Neural cell (in vitro differentiated cells): ENCODE measurements at regions not wholly inside any gene's neighbourhood (a gene's known extent, or its start where the extent isn't known, plus 50 kb on each side); places are given as distances from the start of the nearest gene placed in this dataset.

Experiments
- H2AFZ ChIP-seq: fragments of 200-600, 300-800 bp; sonication (generic), shearing (Covaris generic); 2 replicates; pipeline ENCODE4 v1.6.0; 2014; ENCODE audit warnings: low read depth, mild to moderate bottlenecking, antibody characterized with exemption, low read length, moderate library complexity
- H3F3A ChIP-seq: fragments of 200-600 bp; shearing (Covaris generic); 2 replicates; pipeline ENCODE4 v1.6.1; 2016; ENCODE audit warnings: mild to moderate bottlenecking, moderate library complexity, mixed read lengths, antibody characterized with exemption, low read length; ENCODE audit not compliant: insufficient read depth, poor library complexity, severe bottlenecking
- H3K27ac ChIP-seq: fragments of 200-600, 300-800 bp; sonication (generic), shearing (Covaris generic); 2 replicates; pipeline ENCODE4 v1.5.1; 2014; ENCODE audit warnings: mild to moderate bottlenecking, low read length, moderate library complexity
- H3K27me3 ChIP-seq: fragments of 300-800, 200-600 bp; sonication (generic), shearing (Covaris generic); 2 replicates; pipeline ENCODE4 v1.6.0; 2014; ENCODE audit warnings: mild to moderate bottlenecking, low read depth, low read length, moderate library complexity; ENCODE audit not compliant: insufficient read depth
- H3K36me3 ChIP-seq: fragments of 300-800, 200-600 bp; sonication (generic), shearing (Covaris generic); 2 replicates; pipeline ENCODE4 v1.5.1; 2014; ENCODE audit warnings: mild to moderate bottlenecking, antibody characterized with exemption, low read length, moderate library complexity; ENCODE audit not compliant: insufficient read depth
- H3K4me2 ChIP-seq: fragments of 300-800, 200-600 bp; sonication (generic), shearing (Covaris generic); 2 replicates; pipeline ENCODE4 v1.6.0; 2014; ENCODE audit warnings: mild to moderate bottlenecking, low read length
- H3K4me3 ChIP-seq: fragments of 300-800, 200-600 bp; sonication (generic), shearing (Covaris generic); 2 replicates; pipeline ENCODE4 v1.5.1; 2014; ENCODE audit warnings: mild to moderate bottlenecking, low read length, moderate library complexity
- H3K79me2 ChIP-seq: fragments of 200-600 bp; shearing (Covaris generic); replicated peaks from 2 replicates; pipeline ENCODE4 v1.6.0; 2014; ENCODE audit warnings: mild to moderate bottlenecking, low read length, moderate library complexity; ENCODE audit not compliant: insufficient read depth
- H3K9ac ChIP-seq: fragments of 300-800, 200-600 bp; sonication (generic), shearing (Covaris generic); 2 replicates; pipeline ENCODE4 v1.6.1; 2016; ENCODE audit warnings: mild to moderate bottlenecking, low read length, mixed read lengths
- H3K9me2 ChIP-seq: fragments of 200-600 bp; shearing (Covaris generic); 2 replicates; pipeline ENCODE4 v1.6.1; 2016; ENCODE audit warnings: mild to moderate bottlenecking, low read length, mixed read lengths; ENCODE audit not compliant: insufficient read depth
- H3K9me3 ChIP-seq: fragments of 200-600, 300-800 bp; sonication (generic), shearing (Covaris generic); 2 replicates; pipeline ENCODE4 v1.6.1; 2016; ENCODE audit warnings: mild to moderate bottlenecking, mixed run types, low read length, moderate library complexity, mixed read lengths
- H4K20me1 ChIP-seq: fragments of 200-600 bp; shearing (Covaris generic); 2 replicates; pipeline ENCODE4 v1.6.1; 2016; ENCODE audit warnings: mild to moderate bottlenecking, mixed run types; ENCODE audit not compliant: insufficient read depth
- EP300 ChIP-seq: fragments of 450-650 bp; conservative IDR thresholded peaks from 2 replicates; pipeline ENCODE4 v1.6.1; 2014; ENCODE audit warnings: antibody characterized with exemption, mild to moderate bottlenecking, moderate library complexity; ENCODE audit not compliant: poor library complexity, severe bottlenecking
- EZH2 ChIP-seq: fragments of 200-600, 300-800 bp; shearing (Covaris generic), sonication (generic); IDR thresholded peaks from 2 replicates; pipeline ENCODE4 v1.6.1; 2014; ENCODE audit warnings: antibody characterized with exemption, low read length, borderline replicate concordance, mild to moderate bottlenecking; ENCODE audit not compliant: insufficient read depth, poor library complexity, severe bottlenecking
- MXI1 ChIP-seq: fragments of 450-650 bp; conservative IDR thresholded peaks from 2 replicates; pipeline ENCODE4 v1.6.1; 2014; ENCODE audit warnings: antibody characterized with exemption, mild to moderate bottlenecking; ENCODE audit not compliant: poor library complexity, severe bottlenecking
- POLR2AphosphoS5 ChIP-seq: IDR thresholded peaks from 2 replicates; pipeline ENCODE4 v1.6.1; 2012
- RAD21 ChIP-seq: fragments of 450-650 bp; conservative IDR thresholded peaks from 2 replicates; pipeline ENCODE4 v1.6.1; 2014; ENCODE audit warnings: antibody characterized with exemption, mild to moderate bottlenecking, moderate library complexity
- SMC3 ChIP-seq: fragments of 450-650 bp; conservative IDR thresholded peaks from 2 replicates; pipeline ENCODE4 v1.6.1; 2014; ENCODE audit warnings: antibody characterized with exemption, mild to moderate bottlenecking, moderate library complexity; ENCODE audit not compliant: poor library complexity
- TAF1 ChIP-seq: IDR thresholded peaks from 2 replicates; pipeline ENCODE4 v1.6.1; 2012; ENCODE audit warnings: low read depth
- TF ChIP-seq, protein P1 (sequence below): fragments of 450-650 bp; IDR thresholded peaks from 2 replicates; pipeline ENCODE4 v1.5.1; 2014; ENCODE audit warnings: antibody characterized with exemption, mild to moderate bottlenecking, moderate library complexity; ENCODE audit not compliant: poor library complexity, severe bottlenecking
- TF ChIP-seq, protein P2 (sequence below): IDR thresholded peaks from 2 replicates; pipeline ENCODE4 v1.6.1; 2012; ENCODE audit warnings: borderline replicate concordance

DNA sequence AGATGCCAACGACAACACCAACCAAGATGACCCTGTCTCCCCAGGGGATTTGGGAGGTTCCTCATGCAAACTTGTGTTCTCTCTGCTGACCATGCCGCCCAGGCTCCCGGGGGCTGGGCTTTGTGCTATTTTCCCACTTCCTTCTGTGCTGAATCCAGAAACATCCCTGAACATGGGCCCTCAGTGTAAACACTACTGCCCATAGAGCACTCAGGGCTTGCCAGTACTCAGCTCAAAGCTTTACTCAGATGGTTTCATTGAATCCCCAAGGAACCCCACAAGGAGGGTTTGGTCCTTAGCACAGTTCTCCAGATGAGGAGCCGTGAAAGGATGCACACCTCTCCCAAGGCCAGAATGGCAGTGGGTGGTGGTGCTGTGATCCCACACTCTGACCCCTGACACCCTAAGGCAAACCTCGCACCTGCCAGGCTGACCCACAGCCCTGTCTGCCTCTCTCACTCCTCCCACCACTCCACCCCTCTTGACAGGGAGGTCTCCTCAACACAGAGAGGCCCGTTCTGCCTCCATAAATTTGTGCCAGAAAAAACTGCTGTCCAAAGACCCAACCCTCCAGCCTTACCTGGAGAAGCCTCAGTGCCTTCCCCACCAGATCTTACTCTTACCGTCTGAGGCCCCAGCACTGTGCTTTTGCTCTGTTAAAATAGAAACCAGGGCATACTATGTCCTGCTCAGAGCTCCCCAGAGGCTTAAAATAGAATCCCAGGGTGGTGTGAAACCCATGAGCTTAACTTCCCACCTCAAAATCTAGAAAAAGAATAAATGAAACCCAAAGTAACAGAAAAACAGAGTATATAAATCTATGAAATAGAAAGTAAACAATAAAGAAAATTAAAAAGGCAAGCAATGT lies 283.0 kb upstream of the CDH4 start:
- Histone ChIP-seq H4K20me1 (no peaks in the 10 kb centered on the region), H3K9me2 (no peaks in the 10 kb centered on the region), H2AFZ (no peak overlapping the region), H3K27ac (no peak overlapping the region), H3K4me3 (no peak overlapping the region), H3K36me3 (no peaks in the 10 kb centered on the region), H3K27me3 (no peaks in the 10 kb centered on the region), H3K4me2 (no peak overlapping the region), H3K9ac (no peak overlapping the region), H3K9me3 (no peaks in the 10 kb centered on the region), H3F3A (no peaks in the 10 kb centered on the region), H3K79me2 (no peaks in the 10 kb centered on the region)
- TF ChIP-seq EP300 (no peak), POLR2AphosphoS5 (no peak), MXI1 (no peak), SMC3 (no peak)
- TF ChIP-seq, protein P1, sequence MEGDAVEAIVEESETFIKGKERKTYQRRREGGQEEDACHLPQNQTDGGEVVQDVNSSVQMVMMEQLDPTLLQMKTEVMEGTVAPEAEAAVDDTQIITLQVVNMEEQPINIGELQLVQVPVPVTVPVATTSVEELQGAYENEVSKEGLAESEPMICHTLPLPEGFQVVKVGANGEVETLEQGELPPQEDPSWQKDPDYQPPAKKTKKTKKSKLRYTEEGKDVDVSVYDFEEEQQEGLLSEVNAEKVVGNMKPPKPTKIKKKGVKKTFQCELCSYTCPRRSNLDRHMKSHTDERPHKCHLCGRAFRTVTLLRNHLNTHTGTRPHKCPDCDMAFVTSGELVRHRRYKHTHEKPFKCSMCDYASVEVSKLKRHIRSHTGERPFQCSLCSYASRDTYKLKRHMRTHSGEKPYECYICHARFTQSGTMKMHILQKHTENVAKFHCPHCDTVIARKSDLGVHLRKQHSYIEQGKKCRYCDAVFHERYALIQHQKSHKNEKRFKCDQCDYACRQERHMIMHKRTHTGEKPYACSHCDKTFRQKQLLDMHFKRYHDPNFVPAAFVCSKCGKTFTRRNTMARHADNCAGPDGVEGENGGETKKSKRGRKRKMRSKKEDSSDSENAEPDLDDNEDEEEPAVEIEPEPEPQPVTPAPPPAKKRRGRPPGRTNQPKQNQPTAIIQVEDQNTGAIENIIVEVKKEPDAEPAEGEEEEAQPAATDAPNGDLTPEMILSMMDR, result no peak
- TF ChIP-seq, protein P2, sequence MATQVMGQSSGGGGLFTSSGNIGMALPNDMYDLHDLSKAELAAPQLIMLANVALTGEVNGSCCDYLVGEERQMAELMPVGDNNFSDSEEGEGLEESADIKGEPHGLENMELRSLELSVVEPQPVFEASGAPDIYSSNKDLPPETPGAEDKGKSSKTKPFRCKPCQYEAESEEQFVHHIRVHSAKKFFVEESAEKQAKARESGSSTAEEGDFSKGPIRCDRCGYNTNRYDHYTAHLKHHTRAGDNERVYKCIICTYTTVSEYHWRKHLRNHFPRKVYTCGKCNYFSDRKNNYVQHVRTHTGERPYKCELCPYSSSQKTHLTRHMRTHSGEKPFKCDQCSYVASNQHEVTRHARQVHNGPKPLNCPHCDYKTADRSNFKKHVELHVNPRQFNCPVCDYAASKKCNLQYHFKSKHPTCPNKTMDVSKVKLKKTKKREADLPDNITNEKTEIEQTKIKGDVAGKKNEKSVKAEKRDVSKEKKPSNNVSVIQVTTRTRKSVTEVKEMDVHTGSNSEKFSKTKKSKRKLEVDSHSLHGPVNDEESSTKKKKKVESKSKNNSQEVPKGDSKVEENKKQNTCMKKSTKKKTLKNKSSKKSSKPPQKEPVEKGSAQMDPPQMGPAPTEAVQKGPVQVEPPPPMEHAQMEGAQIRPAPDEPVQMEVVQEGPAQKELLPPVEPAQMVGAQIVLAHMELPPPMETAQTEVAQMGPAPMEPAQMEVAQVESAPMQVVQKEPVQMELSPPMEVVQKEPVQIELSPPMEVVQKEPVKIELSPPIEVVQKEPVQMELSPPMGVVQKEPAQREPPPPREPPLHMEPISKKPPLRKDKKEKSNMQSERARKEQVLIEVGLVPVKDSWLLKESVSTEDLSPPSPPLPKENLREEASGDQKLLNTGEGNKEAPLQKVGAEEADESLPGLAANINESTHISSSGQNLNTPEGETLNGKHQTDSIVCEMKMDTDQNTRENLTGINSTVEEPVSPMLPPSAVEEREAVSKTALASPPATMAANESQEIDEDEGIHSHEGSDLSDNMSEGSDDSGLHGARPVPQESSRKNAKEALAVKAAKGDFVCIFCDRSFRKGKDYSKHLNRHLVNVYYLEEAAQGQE, result no peak

DNA sequence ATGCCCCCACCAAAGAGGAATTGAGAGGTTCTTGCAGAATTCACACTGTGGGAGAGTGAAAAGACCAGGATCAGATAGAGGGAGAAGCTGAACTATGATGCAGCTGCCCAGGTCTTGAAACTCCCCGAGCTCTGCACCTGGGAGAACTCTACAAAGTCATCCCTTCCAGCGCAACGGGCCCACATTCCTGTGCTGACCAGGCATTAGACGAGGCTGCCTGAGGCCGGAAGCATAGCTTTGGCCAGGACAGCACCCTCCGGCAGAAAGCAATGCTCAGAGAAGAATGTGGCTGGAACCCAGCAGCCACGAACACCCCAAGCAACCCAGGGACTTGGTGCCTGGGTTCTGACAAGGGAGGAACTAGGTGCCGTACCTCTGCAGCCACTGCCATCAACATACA lies 281.5 kb upstream of the CDH4 start:
- no peaks in the 10 kb centered on the region for H3F3A ChIP-seq
- TF ChIP-seq RAD21 (no peak), EP300 (no peak), POLR2AphosphoS5 (no peak), MXI1 (no peak), TAF1 (no peak), EZH2 (no peak)
- TF ChIP-seq, protein P1, result no peak
- no peak overlapping the region for H3K27ac ChIP-seq
- H3K79me2 ChIP-seq, result no peaks in the 10 kb centered on the region
- no peaks in the 10 kb centered on the region for H3K9me3 ChIP-seq
- H3K4me3 ChIP-seq, result no peak overlapping the region
- H2AFZ ChIP-seq, result no peak overlapping the region
- H3K4me2 ChIP-seq, result no peak overlapping the region
- H3K9me2 ChIP-seq, result no peaks in the 10 kb centered on the region
- no peaks in the 10 kb centered on the region for H3K36me3 ChIP-seq
- H3K27me3 ChIP-seq, result no peaks in the 10 kb centered on the region
- H4K20me1 ChIP-seq, result no peaks in the 10 kb centered on the region
- H3K9ac ChIP-seq, result no peak overlapping the region
